NCI-H146 (cell line): ENCODE measurements at regions not wholly inside any gene's neighbourhood (a gene's known extent, or its start where the extent isn't known, plus 50 kb on each side); places are given as distances from the start of the nearest gene placed in this dataset.
"Not testable (repeated sequence)": the region's sequence is repeated elsewhere in the genome, so short reads cannot be mapped to it uniquely, and the experiment has no call there.

Experiments used
- DNase-seq: peaks from one replicate; lab custom pipeline; 2025; lab: John Stamatoyannopoulos, UW

DNA sequence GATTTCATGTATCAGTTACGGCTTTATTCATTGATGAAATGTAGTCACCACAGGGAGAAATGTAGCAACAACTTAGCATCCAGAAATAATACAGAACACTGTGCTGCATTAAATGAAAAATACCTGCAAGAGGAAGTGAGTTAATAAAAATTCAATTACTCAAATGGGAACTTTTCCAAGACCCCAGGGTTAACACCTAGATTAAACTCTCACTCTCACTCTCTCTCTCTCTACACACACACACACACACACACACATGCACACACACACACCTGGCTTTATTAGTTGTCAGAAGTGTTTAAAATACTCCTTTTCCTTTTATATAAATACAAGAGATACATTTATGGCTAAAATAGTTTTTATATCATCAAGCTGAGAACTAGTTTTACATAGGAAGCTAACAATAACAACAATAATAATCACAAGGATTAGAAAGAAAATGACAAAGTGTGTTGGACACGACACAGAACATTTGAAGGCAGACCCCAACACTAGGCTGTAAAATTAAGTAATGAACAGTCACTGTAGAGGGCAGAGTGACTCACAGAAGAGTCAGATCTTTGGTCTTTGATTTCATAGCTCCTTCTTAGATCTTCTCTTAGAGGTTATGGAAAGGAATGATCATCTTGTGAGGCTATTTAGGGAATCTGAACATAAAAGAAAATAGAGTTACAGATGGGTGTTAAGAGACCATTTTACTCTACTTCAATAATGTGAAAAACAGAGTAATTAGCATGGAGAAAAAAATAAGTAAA, 1266.0 kb upstream of the ADGRL2 start:
- DNase-seq, result no peak

DNA sequence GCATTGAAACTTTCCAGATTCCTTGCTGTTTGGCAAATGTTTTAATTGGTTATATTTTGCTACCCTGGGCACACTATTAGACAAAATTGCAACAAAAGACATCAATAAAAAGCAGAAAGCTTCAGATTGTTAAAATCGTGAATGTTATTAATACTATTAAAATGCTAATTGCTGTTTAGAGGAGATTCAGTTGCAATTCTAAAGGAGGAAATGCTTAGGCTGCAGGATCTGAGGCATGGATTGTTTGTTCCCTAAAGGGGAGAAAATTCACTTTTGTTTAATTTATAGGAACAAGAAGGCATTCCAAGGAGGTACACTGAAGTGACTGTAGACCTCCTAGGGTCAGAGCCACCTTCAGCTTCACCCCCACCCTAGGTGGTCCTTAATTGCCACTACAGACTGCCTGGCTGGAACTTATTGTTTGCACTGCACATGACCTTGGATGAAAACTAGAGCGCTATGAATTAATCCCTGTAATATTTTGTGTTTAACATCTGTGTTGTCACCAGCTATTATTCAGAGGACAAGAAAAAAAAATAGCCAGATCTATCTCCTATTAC, 1266.9 kb upstream of the ADGRL2 start:
- no peak for DNase-seq

DNA sequence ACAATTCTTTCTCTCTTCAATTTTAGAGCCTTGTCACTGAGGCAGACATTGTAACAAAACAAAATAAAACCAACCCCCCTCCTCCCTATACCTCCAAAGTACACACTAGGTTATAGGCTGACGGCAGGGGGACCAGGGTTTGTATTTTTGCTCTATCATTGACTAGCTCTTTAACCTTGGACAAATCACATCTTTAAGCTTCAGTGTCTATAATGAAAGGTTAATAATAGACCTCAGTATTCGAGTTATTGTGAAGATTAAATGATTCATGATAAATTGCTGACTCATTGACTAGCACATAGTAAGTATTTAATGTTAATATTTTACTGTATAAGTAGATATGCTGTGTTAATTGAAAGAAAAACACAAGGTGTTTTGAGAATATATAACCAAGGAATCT, 1267.6 kb upstream of the ADGRL2 start:
- DNase-seq, result no peak

DNA sequence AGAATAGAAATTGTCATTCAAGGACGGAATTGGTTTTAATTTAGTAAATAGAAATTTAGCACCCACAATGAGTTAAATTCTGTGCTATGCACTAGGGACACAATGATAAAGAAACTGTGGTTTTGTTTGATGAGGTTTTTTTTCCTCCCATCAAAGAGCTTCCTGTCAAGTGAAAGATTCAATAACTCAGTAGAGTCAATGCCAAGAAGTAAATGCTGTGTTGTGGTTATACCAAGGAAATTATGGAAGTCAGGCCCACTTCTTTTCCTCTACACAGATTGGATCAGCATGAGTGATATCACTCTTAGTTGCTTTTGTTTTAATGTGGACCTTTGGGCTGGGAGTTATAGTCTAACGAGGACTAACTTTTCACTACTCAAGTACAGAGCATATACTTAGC, 1269.6 kb upstream of the ADGRL2 start:
- no peak for DNase-seq

DNA sequence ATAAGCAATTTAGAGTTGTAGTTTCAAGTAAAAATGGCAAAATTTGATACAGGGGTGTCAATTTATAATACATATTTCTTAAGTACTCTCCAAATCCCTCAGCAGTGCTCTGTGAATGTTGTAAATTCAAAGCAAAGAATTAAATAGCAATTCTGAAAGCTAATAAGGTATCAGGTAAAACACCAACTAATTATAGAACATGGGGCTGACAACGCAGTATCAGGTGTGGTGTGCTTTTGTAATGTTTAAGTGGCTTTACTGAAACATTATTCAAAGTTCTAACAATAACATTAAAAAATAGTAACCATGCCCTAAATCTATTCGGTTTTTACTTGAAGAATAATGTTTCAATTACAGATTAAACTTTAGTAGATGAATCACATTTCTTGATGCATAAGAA, 1271.2 kb upstream of the ADGRL2 start:
- no peak for DNase-seq

DNA sequence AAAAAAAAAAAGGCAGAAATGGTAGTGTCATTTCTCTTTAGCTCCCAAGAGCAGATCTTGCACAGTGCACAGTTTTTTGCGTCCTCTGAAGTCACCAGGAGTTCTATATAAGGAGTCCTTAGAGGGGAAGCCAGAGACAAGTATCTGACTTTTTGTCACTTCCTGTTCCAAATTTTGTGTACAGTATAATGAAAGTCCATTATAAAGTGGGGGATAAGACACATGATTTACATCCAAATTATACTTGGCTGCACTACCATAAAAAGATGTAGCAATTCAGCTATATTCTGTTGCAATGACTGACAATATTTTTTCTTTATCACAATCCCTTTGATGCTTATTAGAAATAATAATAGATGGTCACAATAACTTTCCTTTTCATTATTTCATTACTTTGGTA, 1276.9 kb upstream of the ADGRL2 start:
- DNase-seq, result no peak

DNA sequence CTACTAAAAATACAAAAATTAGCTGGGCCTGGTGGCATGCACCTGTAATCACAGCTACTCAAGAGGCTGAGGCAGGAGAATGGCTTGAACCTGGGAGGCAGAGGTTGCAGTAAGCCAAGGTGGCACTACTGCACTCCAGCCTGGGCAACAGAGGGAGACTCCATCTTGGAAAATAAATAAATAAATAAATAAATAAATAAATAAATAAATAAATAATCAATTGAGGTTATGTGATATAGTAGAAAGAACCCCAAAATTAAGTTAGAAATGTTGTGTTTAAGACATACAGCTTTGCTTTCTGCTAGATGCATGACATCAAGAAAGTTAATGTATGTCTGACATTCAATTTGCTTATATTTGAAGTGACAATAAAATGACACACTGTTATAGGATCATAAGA, 1277.7 kb upstream of the ADGRL2 start:
- DNase-seq, result not testable (repeated sequence)

DNA sequence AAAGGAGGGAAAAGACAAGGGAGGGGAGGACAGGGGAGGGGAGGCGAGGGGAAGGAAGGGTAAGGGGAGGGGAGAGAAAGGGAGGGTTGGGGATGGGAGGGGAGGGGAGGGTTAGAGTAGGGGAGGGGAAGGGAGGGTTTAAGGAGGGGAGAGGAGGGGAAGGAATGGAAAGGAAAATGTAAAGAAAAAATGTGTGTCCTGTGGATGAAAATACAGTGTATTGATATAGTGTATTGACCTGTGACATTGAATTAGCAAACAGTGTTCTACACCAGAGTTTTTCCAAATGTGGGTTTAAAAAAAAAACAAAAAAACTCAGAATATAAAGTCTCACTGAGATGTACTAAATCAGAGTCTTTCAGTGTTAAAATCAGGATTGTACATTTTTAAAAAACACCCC, 1279.8 kb upstream of the ADGRL2 start:
- no peak for DNase-seq

DNA sequence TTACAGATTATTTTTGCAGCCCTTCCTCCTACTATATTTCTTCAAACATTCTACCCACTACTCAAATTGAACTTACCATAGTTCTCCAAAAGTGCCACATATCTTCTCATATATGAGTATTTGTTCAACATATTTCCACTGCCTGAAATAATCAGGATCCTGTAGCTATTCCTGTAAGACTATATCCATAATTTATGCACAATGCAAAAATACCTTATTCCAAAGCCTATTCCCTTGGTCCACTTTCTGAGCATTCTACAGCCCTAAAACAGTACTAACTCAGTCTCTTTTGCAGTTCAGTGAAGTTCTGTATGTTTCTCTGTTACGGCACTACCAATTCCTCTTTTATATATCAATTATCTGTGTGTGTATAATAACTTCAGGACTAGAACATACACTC, 1283.7 kb upstream of the ADGRL2 start:
- no peak for DNase-seq

DNA sequence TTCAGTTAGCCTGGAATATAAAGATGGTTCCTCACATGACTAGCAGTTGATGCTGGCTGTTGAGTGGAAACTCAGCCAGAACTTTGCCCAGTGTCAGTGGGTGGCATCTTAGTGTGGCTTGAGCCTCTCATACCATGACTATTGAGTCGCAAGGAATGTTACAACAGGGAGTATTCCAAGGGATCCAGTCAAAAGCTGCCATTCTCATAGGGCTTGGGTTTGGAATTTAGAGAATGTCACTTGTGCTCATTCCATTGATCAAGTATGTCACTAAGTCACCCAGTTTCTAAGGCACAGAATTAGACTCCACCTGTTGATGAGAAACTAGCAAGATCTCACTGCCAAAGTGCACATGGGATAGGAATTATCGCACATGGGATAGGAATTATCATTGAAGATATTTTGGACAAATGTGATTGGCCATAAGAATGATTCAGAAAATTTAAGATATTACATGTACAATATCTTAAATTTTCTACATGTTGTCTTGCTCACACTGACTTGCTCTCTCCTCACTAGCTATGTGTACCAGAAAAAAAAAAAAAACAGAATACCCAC, 1290.7 kb upstream of the ADGRL2 start:
- DNase-seq, result no peak

DNA sequence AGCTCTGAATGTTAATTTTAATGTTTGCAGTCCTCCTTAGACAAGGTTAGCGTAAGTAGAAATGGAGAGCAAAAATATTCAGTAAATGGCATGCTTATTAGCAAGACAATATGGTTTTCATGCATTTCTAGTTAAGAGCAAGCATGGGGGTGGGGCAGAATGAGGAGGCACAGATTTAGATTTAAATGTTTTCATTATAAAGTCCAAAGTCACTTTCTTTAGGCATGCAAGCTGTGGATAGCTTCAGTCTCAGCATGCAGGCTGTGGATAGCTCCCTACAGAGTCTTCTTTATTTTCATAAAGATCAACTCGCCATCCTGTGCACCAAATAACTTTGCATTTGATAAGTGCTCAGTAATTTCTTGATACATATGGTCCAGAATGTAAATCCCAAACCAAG, 1294.5 kb upstream of the ADGRL2 start:
- no peak for DNase-seq

DNA sequence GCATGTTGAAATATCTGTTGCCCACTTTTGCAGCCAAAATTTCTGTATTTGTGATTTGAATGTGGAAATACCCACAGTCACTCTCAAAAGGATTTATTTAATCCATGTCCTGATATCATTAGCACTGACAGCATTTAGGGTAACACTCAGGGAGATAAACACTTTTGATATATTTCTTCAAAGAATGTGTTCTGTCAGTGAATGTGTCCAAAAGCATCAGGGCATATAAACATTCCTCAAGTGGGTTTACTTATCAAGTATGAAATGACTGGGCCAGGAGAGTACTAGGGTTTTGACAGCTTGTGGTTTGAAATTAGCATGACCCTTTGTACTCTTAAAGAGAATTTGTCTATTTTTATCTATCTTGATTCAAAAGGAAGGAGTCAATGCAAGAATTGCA, 1302.1 kb upstream of the ADGRL2 start:
- DNase-seq, result no peak

DNA sequence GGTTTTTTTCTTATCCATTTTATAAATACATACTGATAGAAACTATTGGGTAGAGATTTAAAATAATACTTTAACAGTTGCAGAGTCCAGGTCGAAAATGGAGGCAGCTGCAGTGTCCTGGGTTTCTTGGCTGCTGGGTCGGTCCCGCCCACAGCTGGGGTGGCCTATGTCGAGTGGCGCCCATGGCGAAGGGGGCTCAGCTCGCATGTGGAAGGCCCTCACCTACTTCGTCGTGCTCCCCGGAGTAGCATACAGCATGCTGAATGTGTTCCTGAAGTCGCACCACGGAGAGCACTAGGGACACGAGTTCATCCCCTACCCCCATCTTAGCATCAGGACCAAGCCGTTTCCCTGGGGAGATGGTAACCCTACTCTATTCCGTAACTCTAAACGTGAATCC, 1304.9 kb upstream of the ADGRL2 start:
- DNase-seq, result no peak

DNA sequence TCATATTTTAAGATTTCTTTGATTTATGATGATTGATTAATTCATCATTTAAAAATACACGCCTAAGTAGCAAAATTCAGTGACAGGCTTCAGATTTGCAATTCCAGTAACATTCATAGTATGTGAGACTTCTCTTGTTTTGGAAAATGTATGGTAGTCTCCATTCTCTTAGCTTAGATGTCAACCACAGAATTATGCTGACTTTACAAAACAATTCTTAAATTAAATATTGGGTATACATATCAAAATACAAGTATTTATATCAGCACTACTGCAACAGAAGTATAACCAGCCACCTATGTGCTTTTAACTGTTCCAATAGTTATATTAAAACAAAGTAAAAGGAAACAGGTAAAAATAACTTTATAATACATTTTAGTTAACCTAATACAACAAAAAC, 1328.6 kb upstream of the ADGRL2 start:
- no peak for DNase-seq

DNA sequence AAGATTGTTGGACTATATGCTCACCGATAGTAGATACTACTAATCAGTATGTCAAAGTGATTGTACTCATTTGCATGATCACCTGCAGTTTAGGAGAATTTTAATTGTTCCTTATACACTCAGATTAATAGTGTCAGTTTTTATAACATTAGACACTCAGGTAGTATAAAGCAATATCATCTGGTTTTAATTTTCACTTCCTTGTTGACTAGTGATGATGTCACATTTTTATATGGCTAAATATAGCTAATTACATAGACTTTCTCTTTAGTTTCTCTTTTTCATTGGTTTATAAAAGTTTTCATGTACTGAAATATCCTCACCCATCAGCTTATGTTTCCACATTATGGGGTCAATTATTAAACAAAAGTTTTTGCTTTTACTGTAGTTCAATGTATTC, 1332.4 kb upstream of the ADGRL2 start:
- DNase-seq, result no peak

DNA sequence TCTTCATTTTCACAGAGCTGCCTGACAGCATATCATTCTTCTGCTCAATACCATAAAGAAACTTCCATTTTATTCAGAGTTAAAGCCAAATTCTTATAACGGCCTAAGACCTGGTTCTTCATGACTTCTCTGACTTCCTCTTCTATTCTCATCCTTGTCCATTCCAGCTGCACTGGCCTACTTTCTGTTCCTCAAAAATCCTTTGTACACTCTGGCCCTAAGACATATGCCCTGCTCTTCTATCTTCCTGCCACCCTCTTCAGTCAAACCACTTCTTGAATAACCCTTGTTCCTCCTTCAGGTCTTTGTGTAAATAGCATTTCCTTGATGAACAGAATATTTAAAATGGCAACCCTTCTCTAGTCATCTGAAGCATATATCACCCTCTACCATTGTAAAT, 1338.7 kb upstream of the ADGRL2 start:
- DNase-seq, result no peak

DNA sequence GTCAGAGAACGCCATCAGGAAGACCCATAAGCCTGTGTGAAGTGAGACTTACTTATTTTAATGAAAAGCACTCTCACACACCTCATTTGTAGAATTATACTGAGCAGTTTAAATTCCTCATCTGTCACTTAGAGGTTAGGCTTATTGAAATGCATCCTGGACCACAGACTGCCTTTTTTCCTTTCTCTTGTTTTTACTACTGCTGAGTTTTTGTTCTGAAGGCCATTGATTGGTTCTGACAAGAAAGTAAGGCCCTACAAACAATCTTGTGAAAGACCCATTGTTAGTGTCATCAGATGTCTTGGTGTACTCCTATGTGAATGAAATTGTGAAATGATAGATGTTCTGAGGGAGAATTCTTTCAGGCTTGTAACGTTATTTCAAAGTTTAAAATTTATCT, 1343.3 kb upstream of the ADGRL2 start:
- DNase-seq, result no peak

DNA sequence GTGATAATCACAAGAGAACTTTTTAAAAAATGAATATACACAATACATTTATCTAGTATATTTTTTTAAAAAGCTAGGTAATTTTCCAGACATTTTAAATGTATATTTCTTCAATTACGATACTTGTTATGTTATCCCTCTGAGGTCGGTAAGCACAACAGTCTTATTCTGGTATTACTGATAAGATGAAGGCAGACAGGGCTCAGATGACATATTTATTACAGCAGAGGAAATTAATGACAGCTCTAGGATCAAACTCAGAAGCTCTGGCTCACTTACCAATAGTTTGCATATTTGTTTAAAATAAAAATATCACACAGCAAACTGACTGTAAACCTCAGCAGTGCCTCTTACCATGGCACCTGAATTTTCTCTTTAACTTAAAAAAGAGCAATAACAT, 1347.0 kb upstream of the ADGRL2 start:
- no peak for DNase-seq

DNA sequence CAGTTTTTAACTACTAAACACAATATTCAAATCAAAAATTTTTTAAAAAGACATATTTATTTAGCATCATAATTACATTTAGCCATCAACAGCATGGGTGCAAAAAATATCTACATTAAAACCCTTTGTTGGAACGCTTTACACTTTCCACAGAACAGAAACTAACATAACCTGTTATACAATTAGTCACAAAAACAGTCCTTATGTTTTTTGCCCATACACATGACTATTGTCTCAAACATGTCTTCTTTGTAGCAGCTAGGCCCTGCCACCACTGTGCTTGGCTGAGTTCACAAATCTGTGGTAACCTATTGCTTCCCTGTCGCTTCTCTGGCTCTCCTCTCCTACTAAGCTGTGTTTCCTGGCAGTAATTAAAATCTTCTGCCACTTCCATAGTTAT, 1350.0 kb upstream of the ADGRL2 start:
- DNase-seq, result no peak

DNA sequence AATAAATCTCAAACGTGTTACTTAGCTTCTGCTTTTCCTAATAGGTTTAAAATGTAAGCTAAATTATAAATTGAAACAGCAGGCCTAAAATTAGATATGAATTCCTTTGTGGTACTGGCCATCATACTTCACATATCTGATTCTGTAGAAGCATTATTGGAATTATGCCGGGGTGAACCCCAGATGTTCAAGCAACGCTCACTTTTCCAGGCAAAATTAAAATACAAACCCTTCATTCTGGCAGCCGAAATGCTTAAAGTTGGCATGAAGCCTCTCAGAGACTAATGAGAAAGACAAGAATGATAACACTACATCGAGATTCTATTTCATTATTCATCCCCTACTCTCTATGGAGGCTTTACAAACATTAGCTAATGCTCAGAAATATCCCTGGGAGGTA, 1352.7 kb upstream of the ADGRL2 start:
- DNase-seq, result no peak

DNA sequence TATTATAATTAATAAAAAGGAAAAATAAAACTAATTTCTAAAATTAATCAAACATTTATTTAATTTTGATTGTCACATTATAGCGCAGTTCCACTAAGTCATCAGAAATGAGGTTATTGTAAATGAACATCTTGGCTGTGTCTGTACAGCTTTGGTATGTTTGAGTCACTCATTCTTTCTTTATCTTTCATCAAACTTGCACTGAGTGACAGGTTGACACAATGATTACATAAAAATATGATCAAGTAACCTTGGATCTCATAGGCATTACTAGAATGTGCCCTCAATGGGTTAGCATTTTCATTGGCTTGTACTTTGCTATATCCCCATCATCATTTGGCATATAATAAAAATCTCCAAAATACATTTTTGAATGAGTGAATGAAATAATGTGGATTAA, 1353.2 kb upstream of the ADGRL2 start:
- no peak for DNase-seq

DNA sequence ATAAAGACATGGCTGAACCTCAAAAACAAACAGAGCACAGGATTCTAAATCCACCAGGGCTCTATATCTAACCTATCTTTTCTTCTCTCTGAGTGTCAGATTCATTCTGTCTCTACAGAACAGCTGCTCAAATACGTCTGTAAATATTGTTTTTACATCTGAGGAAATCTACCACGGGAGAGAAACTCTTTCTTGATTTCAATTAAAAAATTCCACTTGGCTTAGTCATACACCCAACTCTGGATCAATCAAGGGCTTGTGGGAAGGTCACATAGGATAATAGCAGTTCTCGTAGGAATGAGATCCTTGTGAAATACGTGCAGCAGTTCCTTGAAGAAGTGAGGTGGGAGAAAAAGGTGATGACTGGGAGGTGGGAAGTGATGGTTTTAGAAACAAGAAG, 1355.7 kb upstream of the ADGRL2 start:
- no peak for DNase-seq

DNA sequence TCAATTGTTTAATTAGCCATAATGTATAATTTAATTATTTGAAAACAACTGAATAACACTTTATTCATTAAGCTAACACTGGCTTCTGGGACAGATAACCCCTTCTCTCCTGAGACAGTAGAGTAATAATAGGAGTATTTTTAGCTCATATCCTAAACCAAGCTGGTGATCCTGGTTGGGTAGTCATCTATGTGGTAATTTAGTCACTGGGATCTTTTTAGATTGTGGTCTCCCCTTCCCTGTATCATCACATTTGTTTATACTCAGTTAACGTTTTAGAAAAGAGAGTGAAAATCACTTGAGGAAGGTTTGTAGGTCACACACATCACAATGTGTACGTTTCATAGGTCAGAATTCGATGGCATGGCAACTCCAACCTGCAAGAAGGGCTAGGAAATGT, 1356.6 kb upstream of the ADGRL2 start:
- no peak for DNase-seq

DNA sequence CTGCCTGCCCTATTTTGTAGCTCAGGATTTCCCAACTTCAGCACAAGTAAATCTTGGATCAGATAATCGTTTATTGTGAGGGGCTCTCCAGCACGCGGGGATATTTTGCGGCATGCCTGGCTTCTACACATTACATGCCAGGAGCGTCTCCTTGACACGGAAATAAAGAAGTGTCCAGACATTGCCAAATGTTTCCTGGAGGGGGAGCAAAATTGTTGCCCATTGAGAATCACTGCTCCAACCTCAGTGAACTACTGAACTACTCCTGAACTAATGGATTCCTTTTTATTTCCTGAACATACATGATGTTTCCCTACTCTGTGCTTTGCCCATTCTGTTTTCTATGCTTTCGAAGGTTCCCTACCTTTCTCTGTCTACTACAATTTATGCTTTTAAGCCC, 1359.1 kb upstream of the ADGRL2 start:
- no peak for DNase-seq
